ENCODE measurements at regions not wholly inside any gene's neighbourhood (a gene's known extent, or its start where the extent isn't known, plus 50 kb on each side); places are given as distances from the start of the nearest gene placed in this dataset.

DNA sequence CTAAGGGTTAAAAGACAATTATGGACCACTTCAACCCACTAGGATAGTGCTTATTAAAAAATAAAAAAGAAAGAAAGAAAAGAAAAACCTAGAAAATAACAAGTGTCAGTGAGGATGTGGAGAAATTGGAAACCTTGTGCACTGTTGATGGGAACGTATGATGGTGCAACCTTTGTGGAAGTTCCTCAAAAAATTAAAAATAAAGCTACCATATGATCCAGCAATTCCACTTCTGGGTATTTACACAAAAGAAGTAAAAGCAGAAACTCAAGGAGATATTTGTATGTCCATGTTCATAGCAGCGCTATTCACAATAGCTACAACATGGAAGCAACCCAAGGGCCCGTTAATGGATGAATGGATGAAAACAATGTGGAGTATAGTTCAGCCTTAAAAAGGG lies 115.2 kb upstream of the ATP1A1 start:
- TF ChIP-seq, protein P1, sequence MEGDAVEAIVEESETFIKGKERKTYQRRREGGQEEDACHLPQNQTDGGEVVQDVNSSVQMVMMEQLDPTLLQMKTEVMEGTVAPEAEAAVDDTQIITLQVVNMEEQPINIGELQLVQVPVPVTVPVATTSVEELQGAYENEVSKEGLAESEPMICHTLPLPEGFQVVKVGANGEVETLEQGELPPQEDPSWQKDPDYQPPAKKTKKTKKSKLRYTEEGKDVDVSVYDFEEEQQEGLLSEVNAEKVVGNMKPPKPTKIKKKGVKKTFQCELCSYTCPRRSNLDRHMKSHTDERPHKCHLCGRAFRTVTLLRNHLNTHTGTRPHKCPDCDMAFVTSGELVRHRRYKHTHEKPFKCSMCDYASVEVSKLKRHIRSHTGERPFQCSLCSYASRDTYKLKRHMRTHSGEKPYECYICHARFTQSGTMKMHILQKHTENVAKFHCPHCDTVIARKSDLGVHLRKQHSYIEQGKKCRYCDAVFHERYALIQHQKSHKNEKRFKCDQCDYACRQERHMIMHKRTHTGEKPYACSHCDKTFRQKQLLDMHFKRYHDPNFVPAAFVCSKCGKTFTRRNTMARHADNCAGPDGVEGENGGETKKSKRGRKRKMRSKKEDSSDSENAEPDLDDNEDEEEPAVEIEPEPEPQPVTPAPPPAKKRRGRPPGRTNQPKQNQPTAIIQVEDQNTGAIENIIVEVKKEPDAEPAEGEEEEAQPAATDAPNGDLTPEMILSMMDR (IDR thresholded peaks at IDR 0.05): no peak
- no peak for TF ChIP-seq POLR2A (IDR thresholded peaks at IDR 0.05)
